Neural progenitor cell (in vitro differentiated cells): ENCODE measurements at regions not wholly inside any gene's neighbourhood (a gene's known extent, or its start where the extent isn't known, plus 50 kb on each side); places are given as distances from the start of the nearest gene placed in this dataset.

Experiments used
- EZH2 ChIP-seq: fragments of 200-600 bp; sonication (generic); IDR thresholded peaks from 2 replicates; pipeline ENCODE4 v1.6.1; 2017; ENCODE audit warnings: antibody characterized with exemption, mild to moderate bottlenecking, moderate library complexity
- EZH2phosphoT487 ChIP-seq: fragments of 200-600 bp; sonication (generic); IDR thresholded peaks from 2 replicates; pipeline ENCODE4 v1.6.1; 2017; ENCODE audit warnings: antibody characterized with exemption
- TF ChIP-seq, protein P1 (sequence below): fragments of 200-600 bp; sonication (generic); IDR thresholded peaks from 2 replicates; pipeline ENCODE4 v1.5.1; 2017; ENCODE audit warnings: antibody characterized with exemption, mild to moderate bottlenecking

DNA sequence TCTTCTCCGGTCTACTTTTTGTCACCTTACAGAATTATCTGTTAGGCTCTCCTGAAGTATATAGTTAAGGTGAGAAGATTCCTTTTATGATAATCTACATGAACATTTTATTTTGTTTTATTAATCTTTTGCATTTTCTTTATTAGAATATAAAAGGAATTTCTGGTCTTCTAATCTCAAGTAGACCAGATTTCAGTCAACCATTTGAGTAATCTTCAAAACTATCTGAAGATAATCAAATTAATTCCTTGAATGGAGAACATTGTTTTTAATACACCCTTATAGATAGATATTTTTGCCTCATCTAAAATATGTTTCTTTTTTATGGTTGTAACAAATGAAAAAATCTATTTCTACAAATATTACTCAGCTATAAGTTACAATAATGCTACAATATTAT, 381.7 kb upstream of the PCDH20 start:
- TF ChIP-seq, protein P1, sequence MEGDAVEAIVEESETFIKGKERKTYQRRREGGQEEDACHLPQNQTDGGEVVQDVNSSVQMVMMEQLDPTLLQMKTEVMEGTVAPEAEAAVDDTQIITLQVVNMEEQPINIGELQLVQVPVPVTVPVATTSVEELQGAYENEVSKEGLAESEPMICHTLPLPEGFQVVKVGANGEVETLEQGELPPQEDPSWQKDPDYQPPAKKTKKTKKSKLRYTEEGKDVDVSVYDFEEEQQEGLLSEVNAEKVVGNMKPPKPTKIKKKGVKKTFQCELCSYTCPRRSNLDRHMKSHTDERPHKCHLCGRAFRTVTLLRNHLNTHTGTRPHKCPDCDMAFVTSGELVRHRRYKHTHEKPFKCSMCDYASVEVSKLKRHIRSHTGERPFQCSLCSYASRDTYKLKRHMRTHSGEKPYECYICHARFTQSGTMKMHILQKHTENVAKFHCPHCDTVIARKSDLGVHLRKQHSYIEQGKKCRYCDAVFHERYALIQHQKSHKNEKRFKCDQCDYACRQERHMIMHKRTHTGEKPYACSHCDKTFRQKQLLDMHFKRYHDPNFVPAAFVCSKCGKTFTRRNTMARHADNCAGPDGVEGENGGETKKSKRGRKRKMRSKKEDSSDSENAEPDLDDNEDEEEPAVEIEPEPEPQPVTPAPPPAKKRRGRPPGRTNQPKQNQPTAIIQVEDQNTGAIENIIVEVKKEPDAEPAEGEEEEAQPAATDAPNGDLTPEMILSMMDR: no peak
- TF ChIP-seq EZH2 (no peak), EZH2phosphoT487 (no peak)
